ENCODE measurements at regions not wholly inside any gene's neighbourhood (a gene's known extent, or its start where the extent isn't known, plus 50 kb on each side); places are given as distances from the start of the nearest gene placed in this dataset.

DNA sequence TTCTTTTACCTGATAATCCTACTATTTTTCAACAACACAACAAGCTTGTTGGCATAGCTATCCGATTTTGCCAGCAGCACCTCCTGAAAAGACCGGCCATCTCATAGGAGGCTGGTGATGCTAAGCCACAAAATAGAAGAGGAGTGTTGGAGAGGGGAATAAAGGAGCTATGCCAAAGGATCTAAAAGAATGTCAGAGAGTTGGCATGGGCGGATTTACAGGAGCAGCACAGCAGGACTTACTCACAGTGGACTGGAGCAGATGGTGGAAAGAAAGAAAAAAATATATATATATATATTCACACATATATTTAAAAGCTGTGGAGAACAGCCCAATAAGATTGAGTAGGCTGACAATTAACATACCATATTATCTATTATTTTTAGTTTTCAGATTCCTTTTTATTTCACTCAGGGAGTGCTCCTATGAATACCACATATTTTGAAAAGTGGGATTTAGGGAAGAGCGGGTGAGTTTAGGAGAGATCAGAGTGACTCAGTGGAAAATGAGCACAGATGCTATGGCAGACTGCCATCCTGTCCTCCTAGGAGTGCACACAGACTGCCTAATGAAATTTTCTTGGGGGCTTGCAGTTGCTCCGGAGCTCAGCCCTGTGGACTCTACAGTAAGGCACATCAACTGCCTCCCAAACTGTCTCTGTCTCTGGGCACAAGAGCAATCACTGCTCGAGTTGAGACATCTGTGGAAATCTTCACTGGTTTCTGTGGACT lies 394.4 kb upstream of the CHRM3 start:
- H3K36me3 ChIP-seq (ENCODE audit: control insufficient read depth, insufficient read depth, low read length) = no peaks in the 10 kb centered on the region
- WGBS (ENCODE audit: insufficient coverage, low lambda C conversion rate) = no CpG with 5 or more reads among the region's 6 CpGs
- no peak for DNase-seq
- no peak overlapping the region for H3K27ac ChIP-seq (ENCODE audit: low read length)
- no peaks in the 10 kb centered on the region for H3K9me3 ChIP-seq (ENCODE audit: control insufficient read depth, low read depth, low read length)
- H3K4me1 ChIP-seq (ENCODE audit: control insufficient read depth, insufficient read depth, low read length) = no peaks in the 10 kb centered on the region
- no peaks in the 10 kb centered on the region for H3K27me3 ChIP-seq (ENCODE audit: control insufficient read depth, insufficient read depth, low read length)
- H3K4me3 ChIP-seq (ENCODE audit: low read length) = no peak overlapping the region

DNA sequence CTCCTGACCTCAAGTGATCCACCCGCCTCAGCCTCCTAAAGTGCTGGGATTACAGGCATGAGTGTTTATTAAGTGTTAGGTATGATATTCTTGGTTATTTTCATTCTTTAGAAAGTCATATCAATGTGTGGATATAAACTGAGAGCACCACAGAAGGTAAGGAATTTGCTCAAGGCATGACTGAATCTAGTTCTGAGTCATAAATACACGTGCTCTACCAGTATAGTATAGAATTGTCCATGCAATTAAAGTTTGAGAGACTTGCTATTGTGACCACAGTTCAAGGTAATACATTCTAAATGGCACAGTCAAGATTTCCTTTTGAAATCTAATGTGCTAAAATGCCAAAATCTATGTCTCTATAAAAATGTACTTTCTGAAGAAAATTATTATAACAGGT lies 401.1 kb upstream of the CHRM3 start:
- DNase-seq = no peak
- no peaks in the 10 kb centered on the region for H3K27me3 ChIP-seq (ENCODE audit: control insufficient read depth, insufficient read depth, low read length)
- WGBS (ENCODE audit: insufficient coverage, low lambda C conversion rate) = no CpG with 5 or more reads among the region's 2 CpGs
- H3K4me3 ChIP-seq (ENCODE audit: low read length) = no peak overlapping the region
- H3K9me3 ChIP-seq (ENCODE audit: control insufficient read depth, low read depth, low read length) = no peaks in the 10 kb centered on the region
- H3K27ac ChIP-seq (ENCODE audit: low read length) = no peak overlapping the region
- H3K4me1 ChIP-seq (ENCODE audit: control insufficient read depth, insufficient read depth, low read length) = no peaks in the 10 kb centered on the region
- H3K36me3 ChIP-seq (ENCODE audit: control insufficient read depth, insufficient read depth, low read length) = no peaks in the 10 kb centered on the region

DNA sequence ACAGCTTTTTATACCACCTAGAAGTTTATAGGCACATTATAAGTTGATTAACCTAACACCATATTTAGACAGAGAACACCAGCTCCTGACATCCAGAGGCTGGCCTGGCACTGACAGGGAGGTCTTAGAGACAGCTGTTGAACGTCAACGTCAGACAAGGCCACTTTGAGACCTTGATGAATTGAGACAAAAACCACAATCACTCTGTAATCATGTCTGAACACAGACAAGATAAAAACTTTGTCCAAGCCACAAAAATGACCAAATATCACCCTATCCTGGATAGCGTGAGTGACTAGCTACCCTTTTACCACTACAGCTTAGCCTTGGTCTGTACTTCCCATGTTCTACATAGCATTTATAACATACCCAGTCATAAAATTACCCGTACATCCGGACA lies 403.6 kb upstream of the CHRM3 start:
- H3K36me3 ChIP-seq (ENCODE audit: control insufficient read depth, insufficient read depth, low read length) = no peaks in the 10 kb centered on the region
- no peak overlapping the region for H3K27ac ChIP-seq (ENCODE audit: low read length)
- DNase-seq = no peak
- no peak overlapping the region for H3K4me3 ChIP-seq (ENCODE audit: low read length)
- H3K4me1 ChIP-seq (ENCODE audit: control insufficient read depth, insufficient read depth, low read length) = no peaks in the 10 kb centered on the region
- WGBS (ENCODE audit: insufficient coverage, low lambda C conversion rate) = 90% methylated on average over 2 of the region's 5 CpGs
- no peaks in the 10 kb centered on the region for H3K9me3 ChIP-seq (ENCODE audit: control insufficient read depth, low read depth, low read length)
- H3K27me3 ChIP-seq (ENCODE audit: control insufficient read depth, insufficient read depth, low read length) = no peaks in the 10 kb centered on the region

DNA sequence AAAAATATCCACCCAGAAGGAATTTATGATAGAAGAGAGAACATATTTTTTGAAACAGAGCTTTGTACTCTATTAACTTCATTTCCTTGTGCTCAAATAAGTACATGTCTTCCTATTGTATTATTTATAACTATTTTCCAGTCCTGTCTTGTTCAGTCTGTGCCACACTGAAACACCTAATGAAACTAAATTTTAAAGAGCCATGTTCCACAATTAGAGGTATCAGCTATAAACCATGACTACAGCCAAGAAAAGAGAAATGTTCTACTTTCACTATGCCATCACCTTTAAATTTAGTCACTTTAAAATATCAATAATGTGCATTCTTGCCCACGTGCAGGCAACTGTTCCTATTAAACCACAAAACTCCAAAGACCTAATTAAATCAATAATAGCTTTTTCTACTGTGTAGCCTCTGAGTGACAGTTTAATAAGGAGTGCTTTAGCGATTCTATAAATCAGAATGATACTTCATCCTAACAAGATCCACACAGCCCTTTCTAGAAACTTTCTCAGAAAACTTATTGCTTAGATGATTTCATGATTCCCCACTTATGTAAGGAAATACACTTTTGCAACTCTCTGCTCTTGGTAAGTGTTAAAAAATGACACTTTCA lies 404.9 kb upstream of the CHRM3 start:
- DNase-seq = no peak
- no peaks in the 10 kb centered on the region for H3K4me1 ChIP-seq (ENCODE audit: control insufficient read depth, insufficient read depth, low read length)
- no peaks in the 10 kb centered on the region for H3K36me3 ChIP-seq (ENCODE audit: control insufficient read depth, insufficient read depth, low read length)
- H3K4me3 ChIP-seq (ENCODE audit: low read length) = no peak overlapping the region
- no peaks in the 10 kb centered on the region for H3K9me3 ChIP-seq (ENCODE audit: control insufficient read depth, low read depth, low read length)
- H3K27ac ChIP-seq (ENCODE audit: low read length) = no peak overlapping the region
- no CpG with 5 or more reads among the region's 2 CpGs for whole genome bisulfite sequencing (ENCODE audit: insufficient coverage, low lambda C conversion rate)
- no peaks in the 10 kb centered on the region for H3K27me3 ChIP-seq (ENCODE audit: control insufficient read depth, insufficient read depth, low read length)

DNA sequence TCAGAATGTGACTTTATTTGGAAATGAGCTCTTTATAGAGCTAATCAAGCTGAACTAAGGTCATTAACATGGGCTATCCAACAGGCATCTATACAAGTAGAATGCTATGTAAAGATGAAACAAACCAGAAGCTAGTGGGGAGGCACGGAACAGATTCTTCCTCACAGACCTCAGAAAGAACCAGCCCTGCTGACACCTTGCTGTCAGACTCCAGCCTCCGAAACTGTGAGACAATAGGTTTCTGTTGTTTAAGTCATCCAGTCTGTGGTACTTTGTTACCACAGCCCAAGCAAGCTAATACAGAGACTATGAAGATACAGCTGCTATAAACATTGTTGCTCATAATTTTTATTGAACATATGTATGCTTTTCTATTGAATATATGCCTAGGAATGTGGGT lies 406.3 kb upstream of the CHRM3 start:
- no peak overlapping the region for H3K4me3 ChIP-seq (ENCODE audit: low read length)
- no CpG with 5 or more reads among the region's 2 CpGs for WGBS (ENCODE audit: insufficient coverage, low lambda C conversion rate)
- no peaks in the 10 kb centered on the region for H3K9me3 ChIP-seq (ENCODE audit: control insufficient read depth, low read depth, low read length)
- H3K36me3 ChIP-seq (ENCODE audit: control insufficient read depth, insufficient read depth, low read length) = no peaks in the 10 kb centered on the region
- no peaks in the 10 kb centered on the region for H3K27me3 ChIP-seq (ENCODE audit: control insufficient read depth, insufficient read depth, low read length)
- DNase-seq = no peak
- no peak overlapping the region for H3K27ac ChIP-seq (ENCODE audit: low read length)
- no peaks in the 10 kb centered on the region for H3K4me1 ChIP-seq (ENCODE audit: control insufficient read depth, insufficient read depth, low read length)

DNA sequence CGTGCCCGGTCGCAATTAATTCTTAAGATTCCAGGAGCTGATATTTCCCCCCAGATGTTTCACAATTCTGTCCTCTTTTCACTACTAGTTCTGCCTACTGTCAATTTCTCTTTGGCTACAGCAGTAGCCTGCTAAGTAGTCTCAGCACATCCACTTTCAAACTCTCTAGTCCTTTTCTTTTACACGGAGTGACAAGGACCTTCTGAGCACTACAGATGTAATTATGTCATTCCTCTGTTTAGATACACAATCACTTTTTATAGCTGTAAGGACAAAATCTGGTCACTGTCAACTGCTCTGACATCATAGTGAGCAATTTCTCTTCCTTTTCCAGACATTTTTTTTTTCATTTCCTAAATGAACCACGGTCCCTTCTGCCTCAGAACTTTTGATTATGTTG lies 421.7 kb upstream of the CHRM3 start:
- Histone ChIP-seq H3K27me3 (ENCODE audit: control insufficient read depth, insufficient read depth, low read length) (no peaks in the 10 kb centered on the region), H3K27ac (ENCODE audit: low read length) (no peak overlapping the region), H3K9me3 (ENCODE audit: control insufficient read depth, low read depth, low read length) (no peaks in the 10 kb centered on the region), H3K4me1 (ENCODE audit: control insufficient read depth, insufficient read depth, low read length) (no peaks in the 10 kb centered on the region), H3K36me3 (ENCODE audit: control insufficient read depth, insufficient read depth, low read length) (no peaks in the 10 kb centered on the region), H3K4me3 (ENCODE audit: low read length) (no peak overlapping the region)
- WGBS (ENCODE audit: insufficient coverage, low lambda C conversion rate) = 17% methylated on average over 1 of the region's 5 CpGs
- DNase-seq = no peak

DNA sequence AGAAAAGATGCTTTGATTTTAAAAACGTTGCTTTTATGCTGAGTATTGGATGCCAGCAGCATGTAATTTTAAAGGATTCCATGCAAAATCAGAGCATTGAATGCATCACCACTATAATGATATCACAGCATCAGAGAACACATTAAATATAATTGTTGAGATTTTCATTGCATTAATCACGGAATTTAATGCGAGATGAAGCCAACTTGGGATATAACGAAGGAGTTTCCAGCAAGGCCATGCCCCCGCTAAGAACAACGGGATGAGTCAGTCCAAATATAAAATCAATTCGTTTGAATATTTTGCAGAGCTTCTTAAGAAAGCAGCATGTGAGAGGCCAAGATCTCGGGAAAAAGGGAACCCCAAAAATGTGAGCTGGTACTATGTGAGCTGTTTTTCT lies 423.4 kb upstream of the CHRM3 start:
- no peak for DNase-seq

DNA sequence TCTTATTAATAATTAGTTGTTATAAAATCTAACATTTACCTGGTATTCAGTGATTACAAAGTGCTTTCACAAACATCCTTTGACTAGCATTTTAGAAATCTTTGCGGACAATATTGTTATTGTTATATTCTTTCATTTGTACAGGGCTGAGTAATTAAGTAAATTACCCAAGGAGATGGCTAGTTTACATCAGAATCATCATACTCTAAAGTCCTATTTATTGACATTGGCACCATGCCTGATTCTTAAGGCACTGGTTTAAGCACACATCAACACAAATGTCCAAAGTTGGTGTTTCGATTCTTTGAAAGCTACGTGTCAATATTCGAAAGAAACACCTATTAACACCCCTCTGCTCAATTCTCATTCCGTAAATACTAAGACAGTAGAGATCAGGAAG lies 424.6 kb upstream of the CHRM3 start:
- no peak overlapping the region for H3K27ac ChIP-seq (ENCODE audit: low read length)
- WGBS (ENCODE audit: insufficient coverage, low lambda C conversion rate) = 83% methylated on average over 1 of the region's 5 CpGs
- H3K4me3 ChIP-seq (ENCODE audit: low read length) = no peak overlapping the region
- H3K27me3 ChIP-seq (ENCODE audit: control insufficient read depth, insufficient read depth, low read length) = no peaks in the 10 kb centered on the region
- H3K9me3 ChIP-seq (ENCODE audit: control insufficient read depth, low read depth, low read length) = no peaks in the 10 kb centered on the region
- DNase-seq = no peak
- H3K4me1 ChIP-seq (ENCODE audit: control insufficient read depth, insufficient read depth, low read length) = no peaks in the 10 kb centered on the region
- no peaks in the 10 kb centered on the region for H3K36me3 ChIP-seq (ENCODE audit: control insufficient read depth, insufficient read depth, low read length)

More for the DNA sequence above, 423.4 kb upstream of the CHRM3 start:
- Histone ChIP-seq H3K36me3 (ENCODE audit: control insufficient read depth, insufficient read depth, low read length) (no peaks in the 10 kb centered on the region), H3K27ac (ENCODE audit: low read length) (no peak overlapping the region), H3K4me1 (ENCODE audit: control insufficient read depth, insufficient read depth, low read length) (no peaks in the 10 kb centered on the region), H3K9me3 (ENCODE audit: control insufficient read depth, low read depth, low read length) (no peaks in the 10 kb centered on the region), H3K4me3 (ENCODE audit: low read length) (no peak overlapping the region), H3K27me3 (ENCODE audit: control insufficient read depth, insufficient read depth, low read length) (no peaks in the 10 kb centered on the region)
- WGBS (ENCODE audit: insufficient coverage, low lambda C conversion rate) = no CpG with 5 or more reads among the region's 8 CpGs

DNA sequence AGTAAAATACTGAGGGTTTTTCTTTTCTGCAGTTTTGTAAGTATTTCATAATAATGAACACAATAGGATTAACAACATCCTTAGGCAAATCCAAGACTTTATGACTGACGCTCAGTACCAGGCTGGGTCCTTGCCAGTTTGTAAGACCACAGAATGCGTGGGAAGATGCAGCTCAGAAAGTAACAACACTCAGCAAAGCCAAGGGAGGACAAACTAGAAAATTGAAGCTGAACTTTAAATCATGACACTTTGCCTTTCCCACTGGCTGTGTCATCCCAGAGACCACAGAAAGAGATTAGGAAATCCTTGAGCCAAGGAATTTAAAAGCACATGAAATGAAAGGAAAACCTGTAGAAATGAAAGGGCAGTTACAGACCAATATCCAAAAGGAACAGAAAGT lies 426.3 kb upstream of the CHRM3 start:
- H3K27ac ChIP-seq (ENCODE audit: low read length) = no peak overlapping the region
- no peak overlapping the region for H3K4me3 ChIP-seq (ENCODE audit: low read length)
- H3K36me3 ChIP-seq (ENCODE audit: control insufficient read depth, insufficient read depth, low read length) = no peaks in the 10 kb centered on the region
- DNase-seq = no peak
- H3K9me3 ChIP-seq (ENCODE audit: control insufficient read depth, low read depth, low read length) = no peaks in the 10 kb centered on the region
- WGBS (ENCODE audit: insufficient coverage, low lambda C conversion rate) = no CpG with 5 or more reads among the region's 2 CpGs
- H3K27me3 ChIP-seq (ENCODE audit: control insufficient read depth, insufficient read depth, low read length) = no peaks in the 10 kb centered on the region
- no peaks in the 10 kb centered on the region for H3K4me1 ChIP-seq (ENCODE audit: control insufficient read depth, insufficient read depth, low read length)

DNA sequence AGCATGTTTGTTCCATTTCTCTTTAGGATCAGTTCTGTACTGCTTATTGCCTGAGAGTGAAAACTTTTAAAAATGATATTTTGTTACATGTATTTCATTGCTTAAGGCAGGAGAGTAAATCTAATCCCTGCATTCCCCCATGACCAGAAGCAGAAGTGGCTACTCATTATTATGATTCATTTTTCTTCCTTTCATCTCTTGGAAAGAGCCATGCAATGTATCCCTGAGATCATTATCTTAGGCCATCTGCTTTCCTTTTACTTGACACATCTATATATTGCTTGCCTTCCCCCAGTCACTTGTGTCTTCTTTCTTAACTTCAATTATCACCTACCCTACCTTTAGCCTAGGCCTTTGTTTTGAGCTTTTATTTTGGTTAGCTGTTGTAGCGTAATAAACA lies 430.4 kb upstream of the CHRM3 start:
- H3K9me3 ChIP-seq (ENCODE audit: control insufficient read depth, low read depth, low read length) = no peaks in the 10 kb centered on the region
- H3K27me3 ChIP-seq (ENCODE audit: control insufficient read depth, insufficient read depth, low read length) = no peaks in the 10 kb centered on the region
- H3K4me1 ChIP-seq (ENCODE audit: control insufficient read depth, insufficient read depth, low read length) = no peaks in the 10 kb centered on the region
- no peak overlapping the region for H3K4me3 ChIP-seq (ENCODE audit: low read length)
- H3K36me3 ChIP-seq (ENCODE audit: control insufficient read depth, insufficient read depth, low read length) = no peaks in the 10 kb centered on the region
- H3K27ac ChIP-seq (ENCODE audit: low read length) = no peak overlapping the region
- DNase-seq = no peak
- 100% methylated on average over 1 of the region's 1 CpG for whole genome bisulfite sequencing (ENCODE audit: insufficient coverage, low lambda C conversion rate)

DNA sequence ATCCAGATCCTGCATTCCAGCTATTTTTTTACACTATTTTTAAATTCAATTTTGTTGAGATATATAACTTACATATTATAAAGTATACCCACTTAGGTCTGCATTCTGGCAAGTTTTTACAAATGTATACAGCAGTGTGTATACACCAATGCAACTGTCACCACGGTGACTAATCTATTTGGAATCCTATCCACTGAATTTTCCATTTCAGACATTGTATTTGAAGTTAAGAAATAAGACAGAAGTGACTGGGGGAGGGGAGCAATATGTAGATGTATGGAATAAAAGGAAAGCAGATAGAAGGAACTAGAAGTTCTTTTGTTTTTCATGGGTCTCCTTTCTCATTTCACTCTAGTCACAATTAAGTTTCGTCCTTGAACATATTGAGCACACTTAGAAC lies 431.5 kb upstream of the CHRM3 start:
- no peaks in the 10 kb centered on the region for H3K36me3 ChIP-seq (ENCODE audit: control insufficient read depth, insufficient read depth, low read length)
- WGBS (ENCODE audit: insufficient coverage, low lambda C conversion rate) = 100% methylated on average over 2 of the region's 2 CpGs
- H3K9me3 ChIP-seq (ENCODE audit: control insufficient read depth, low read depth, low read length) = no peaks in the 10 kb centered on the region
- H3K4me3 ChIP-seq (ENCODE audit: low read length) = no peak overlapping the region
- H3K27ac ChIP-seq (ENCODE audit: low read length) = no peak overlapping the region
- no peaks in the 10 kb centered on the region for H3K27me3 ChIP-seq (ENCODE audit: control insufficient read depth, insufficient read depth, low read length)
- DNase-seq = no peak
- no peaks in the 10 kb centered on the region for H3K4me1 ChIP-seq (ENCODE audit: control insufficient read depth, insufficient read depth, low read length)
